Endothelial cell of umbilical vein (primary cell): ENCODE measurements at regions not wholly inside any gene's neighbourhood (a gene's known extent, or its start where the extent isn't known, plus 50 kb on each side); places are given as distances from the start of the nearest gene placed in this dataset.

ENCODE experiments used
- EZH2 ChIP-seq: IDR thresholded peaks from 2 replicates; pipeline ENCODE4 v1.6.1; 2012; ENCODE audit warnings: borderline replicate concordance, low read depth, mild to moderate bottlenecking, moderate library complexity, low read length, inconsistent platforms; ENCODE audit not compliant: severe bottlenecking
- JUN ChIP-seq: IDR thresholded peaks from 2 replicates; pipeline ENCODE4 v1.6.1; 2011; ENCODE audit warnings: borderline replicate concordance, low read depth; ENCODE audit not compliant: insufficient read length, insufficient read depth
- POLR2A ChIP-seq: IDR thresholded peaks from 2 replicates; pipeline ENCODE4 v1.6.1; 2012; ENCODE audit warnings: low read depth, mild to moderate bottlenecking, control low read depth, low read length
- POLR2AphosphoS5 ChIP-seq: IDR thresholded peaks from 2 replicates; pipeline ENCODE4 v1.6.1; 2012; ENCODE audit warnings: low read depth, mild to moderate bottlenecking, control low read depth, low read length, moderate library complexity; ENCODE audit not compliant: insufficient read depth
- TF ChIP-seq, protein P1 (sequence below), 2 donors: IDR thresholded peaks; 1 replicate in 1 of 2; 2 replicates in 1 of 2; pipeline ENCODE4 v1.5.1; 2011; ENCODE audit warnings: low read length in 2 of 2, mild to moderate bottlenecking in 2 of 2, moderate library complexity in 2 of 2, control low read depth in 1 of 2, inconsistent platforms in 1 of 2, low read depth in 1 of 2; ENCODE audit not compliant: insufficient read depth in 1 of 2; ENCODE audit errors: extremely low read depth in 1 of 2

DNA sequence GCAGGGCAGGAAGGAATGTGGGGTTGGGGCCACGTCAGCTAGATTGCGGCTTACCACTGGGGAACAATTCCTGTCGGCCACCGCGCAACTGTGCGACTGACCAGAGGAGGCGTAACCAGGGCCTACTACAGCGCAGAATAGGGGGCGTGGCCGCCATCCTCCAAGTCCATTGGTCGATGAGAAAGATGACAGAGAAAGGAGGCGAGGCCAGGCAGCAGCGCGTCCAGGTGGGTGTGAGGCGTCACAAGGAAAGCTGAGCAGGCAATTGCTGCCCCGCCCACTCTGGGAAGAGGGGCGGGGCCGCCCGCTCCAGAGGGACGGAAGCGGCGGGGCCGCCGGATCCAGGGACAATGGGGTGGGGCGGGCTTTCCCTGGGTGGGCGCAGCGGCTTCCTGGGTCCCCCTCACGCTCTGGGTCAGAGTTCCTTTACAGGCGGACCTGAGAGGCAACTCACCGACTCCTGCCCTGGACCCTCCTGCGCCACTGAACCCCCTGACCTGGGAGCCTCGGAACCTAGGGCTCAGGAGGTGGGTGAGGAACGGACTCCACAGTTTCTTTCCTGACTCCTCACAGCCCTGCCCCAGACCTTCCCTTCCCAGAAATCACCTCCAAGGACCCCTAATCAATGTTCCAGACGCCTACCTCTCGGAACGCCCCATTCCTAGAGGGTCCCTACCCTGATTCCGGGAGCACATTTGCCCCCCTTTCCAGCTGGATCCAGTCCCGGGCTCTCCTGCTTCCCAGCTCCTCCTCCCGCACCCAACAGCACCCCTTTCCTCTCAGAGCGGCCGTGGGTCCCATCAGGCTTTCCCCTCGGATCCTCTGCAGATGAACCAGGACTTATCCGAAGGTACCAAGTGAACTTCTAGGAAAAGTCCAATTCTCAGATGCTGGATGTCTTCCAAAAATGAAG lies 101.5 kb upstream of the ZNF492 start:
- TF ChIP-seq, protein P1, sequence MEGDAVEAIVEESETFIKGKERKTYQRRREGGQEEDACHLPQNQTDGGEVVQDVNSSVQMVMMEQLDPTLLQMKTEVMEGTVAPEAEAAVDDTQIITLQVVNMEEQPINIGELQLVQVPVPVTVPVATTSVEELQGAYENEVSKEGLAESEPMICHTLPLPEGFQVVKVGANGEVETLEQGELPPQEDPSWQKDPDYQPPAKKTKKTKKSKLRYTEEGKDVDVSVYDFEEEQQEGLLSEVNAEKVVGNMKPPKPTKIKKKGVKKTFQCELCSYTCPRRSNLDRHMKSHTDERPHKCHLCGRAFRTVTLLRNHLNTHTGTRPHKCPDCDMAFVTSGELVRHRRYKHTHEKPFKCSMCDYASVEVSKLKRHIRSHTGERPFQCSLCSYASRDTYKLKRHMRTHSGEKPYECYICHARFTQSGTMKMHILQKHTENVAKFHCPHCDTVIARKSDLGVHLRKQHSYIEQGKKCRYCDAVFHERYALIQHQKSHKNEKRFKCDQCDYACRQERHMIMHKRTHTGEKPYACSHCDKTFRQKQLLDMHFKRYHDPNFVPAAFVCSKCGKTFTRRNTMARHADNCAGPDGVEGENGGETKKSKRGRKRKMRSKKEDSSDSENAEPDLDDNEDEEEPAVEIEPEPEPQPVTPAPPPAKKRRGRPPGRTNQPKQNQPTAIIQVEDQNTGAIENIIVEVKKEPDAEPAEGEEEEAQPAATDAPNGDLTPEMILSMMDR (IDR thresholded peaks at IDR 0.05; ENCODE audit: extremely low read depth in 1 of 2, insufficient read depth in 1 of 2, low read depth in 1 of 2, low read length in 2 of 2), result no peak
- no peak for TF ChIP-seq EZH2
- TF ChIP-seq POLR2AphosphoS5, result no peak
- no peak for TF ChIP-seq POLR2A
- no peak for TF ChIP-seq JUN
